ENCODE measurements at regions not wholly inside any gene's neighbourhood (a gene's known extent, or its start where the extent isn't known, plus 50 kb on each side); places are given as distances from the start of the nearest gene placed in this dataset.
"Not testable (repeated sequence)": the region's sequence is repeated elsewhere in the genome, so short reads cannot be mapped to it uniquely, and the experiment has no call there.

DNA sequence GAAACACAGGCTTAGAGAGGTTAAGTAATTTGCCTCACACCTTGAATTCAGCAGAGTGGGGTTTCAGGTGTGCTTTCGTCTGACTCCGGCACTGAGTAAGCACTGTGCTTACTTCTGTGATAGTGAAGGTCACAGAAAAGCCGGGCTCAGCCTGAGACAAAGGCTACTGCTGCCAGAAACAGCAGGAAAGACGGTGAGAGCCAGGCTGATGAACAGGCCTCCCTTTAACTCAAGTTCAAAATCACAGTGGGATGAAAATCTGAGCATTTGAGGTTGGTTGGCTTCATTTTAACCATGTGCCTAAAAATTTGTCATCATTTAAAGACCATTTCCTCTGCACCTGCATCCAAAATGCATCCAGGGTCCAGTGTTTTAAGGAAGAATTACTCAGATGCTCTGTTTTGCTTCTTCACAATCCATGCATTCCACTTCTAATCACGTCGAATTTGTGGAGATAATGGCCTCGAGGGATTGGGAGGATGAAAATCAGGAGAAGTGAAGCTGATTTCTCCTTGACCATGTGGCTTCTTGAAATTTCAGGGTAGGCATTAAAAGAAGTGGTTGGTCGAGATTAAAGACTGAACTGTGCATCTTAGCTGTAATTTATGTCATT lies 121.2 kb upstream of the LNX1 start:
- FAIRE-seq: no peak

GRCh38 chr4:53711926-53712325 lies 120.6 kb upstream of the LNX1 start:
- FAIRE-seq: no peak

DNA sequence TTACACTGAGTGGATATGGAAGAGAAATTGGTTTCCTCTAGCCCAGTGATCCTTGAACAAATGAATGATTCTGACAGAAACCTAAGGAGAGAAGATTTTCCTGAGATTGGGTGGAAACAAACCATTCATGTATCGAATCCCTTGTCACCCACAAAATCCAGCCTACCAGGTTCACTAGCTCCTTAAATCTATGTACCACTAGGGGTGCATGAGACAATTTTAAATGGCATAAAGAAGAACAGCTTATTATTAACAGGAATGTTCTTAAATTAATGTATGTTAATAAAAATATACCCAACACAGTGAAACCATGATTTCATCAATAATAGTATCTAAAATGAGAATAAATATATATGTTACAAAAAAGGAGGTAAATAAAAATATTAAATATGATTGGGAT lies 118.4 kb upstream of the LNX1 start:
- FAIRE-seq: no peak

DNA sequence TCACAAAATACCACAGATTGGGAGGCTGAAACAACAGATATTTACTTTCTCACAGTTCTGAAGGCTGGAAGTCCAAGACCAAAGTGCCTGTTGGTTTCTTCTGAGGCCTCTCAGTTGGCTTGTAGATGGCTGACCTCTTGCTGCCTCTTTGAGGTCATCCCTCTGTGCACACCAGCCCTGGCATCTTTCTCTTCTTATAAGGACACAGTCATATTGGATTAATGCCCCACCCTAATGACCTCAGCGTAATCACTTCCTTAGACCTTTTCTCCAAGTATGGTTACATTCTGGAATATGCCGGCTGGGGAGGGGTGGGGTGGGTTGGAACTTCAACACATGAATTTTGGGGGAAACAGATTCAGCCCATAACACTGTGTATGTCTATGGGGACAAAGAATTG lies 116.2 kb upstream of the LNX1 start:
- FAIRE-seq: no peak

GRCh38 chr4:53706422-53707032 lies 115.2 kb upstream of the LNX1 start:
- peak; percentile 89 for FAIRE-seq

DNA sequence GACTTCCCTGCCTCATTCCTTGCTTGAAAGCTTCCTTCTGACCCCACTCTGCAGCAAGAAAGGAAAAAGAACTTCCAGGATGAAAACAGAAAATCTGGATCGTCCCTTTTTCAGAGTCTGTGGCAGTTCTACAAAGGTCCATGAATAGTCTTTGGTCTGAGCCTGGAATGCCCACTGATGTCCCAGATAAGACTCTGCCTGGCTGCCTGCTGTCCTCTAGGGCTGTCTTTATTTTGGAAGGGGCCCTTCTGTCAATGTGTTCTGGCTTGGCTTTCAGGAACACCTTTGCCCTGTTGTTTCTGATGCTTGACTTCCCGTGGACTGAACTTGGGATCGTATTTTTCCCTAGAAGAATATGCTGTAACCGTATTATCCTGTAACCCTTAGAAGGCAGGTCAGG lies 114.7 kb upstream of the LNX1 start:
- FAIRE-seq: no peak

- no peak for FAIRE-seq
Observed at GRCh38 chr4:53705151-53705764, 114.0 kb upstream of the LNX1 start.

DNA sequence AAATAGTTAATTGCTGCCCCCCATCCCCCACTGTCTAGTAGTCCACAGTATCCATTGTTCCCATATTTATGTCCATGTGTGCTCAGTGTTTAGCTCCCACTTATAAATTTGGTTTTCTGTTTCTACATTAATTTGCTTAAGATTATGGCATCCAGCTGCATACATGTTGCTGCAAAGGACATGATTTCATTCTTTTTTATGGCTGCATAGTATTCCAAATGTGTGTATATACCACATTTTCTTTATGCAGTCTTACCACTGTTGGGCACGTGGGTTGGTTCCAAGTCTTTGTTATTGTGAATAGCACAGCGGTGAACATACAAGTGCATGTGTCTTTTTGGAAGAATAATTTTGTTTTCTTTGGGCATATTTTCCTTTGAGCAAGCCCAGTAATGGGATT lies 113.0 kb upstream of the LNX1 start:
- FAIRE-seq: no peak

DNA sequence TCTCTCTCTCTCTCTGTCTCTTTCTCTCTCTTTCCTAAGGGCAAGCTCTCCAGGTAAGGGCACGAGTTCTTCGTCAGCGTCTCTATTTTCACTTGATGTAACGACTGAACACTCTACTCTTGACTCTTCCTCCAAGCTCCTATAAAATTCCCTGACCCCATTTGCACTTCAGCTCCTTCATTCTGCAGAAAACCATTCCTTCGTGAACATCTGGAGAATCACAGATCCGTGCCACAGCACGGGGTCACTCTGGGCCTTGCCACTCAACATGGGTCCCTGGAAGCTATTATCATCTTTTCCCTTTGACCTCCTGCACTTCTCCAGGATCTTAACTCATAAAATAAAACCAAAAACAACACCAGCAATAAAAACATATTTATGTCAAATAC lies 112.0 kb upstream of the LNX1 start:
- FAIRE-seq: no peak

DNA sequence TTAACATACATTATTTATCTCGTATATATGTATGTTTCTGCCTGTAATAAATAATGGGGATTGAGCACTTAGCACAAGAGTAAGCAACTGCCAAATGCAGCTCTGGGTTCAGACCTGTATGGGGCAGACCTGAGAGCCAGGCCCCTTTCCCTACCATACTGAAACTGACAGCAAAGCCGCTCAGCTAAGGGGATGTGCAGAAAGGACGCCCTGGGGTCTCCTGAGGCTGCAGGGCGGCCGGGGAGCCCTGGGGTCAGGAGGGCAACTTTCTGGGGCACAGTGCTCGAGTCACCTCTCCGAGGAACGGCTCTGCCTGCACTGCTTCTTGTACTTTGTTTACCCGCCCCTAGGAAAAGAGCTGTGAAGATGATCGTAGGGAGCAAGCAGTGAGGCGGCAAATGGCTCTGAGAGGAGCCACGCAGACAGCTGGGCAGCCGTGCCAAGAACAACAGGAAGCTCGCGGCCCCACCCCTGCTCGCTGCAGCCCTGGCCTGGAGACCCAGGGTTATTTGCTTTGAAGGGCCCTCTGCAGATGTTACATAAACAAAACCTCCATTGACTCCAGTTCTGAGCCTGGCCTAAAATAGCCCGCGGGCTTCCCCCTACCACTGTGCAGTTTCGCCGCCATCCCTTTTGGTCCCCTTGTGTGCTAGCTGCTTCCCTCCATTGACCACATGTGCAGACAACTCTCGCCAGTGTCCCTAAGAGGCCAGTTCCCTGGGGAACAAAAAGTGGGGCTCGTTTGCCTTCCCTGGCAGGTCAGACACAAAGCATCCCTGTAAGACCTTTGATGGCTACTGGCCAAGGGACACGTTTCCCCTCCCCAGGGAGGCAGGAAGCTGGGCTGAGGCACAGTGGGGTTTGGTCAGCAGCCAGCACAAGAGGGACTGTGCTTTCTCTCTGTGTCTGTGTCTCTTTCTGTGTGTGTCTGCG lies 111.3 kb upstream of the LNX1 start:
- no peak for FAIRE-seq

DNA sequence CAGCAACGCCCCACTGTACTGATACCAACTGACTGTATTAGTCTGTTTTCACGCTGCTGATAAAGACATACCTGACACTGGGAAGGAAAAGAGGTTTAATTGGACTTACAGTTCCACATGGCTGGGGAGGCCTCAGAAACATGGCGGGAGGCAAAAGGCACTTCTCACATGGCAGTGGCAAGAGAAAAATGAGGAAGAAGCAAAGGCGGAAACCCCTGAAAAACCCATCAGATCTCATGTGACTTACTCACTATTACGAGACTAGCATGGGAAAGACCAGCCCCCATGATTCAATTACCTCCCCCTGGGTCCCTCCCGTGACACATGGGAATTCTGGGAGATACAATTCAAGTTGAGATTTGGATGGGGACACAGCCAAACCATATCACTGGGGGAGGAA lies 110.0 kb upstream of the LNX1 start:
- not testable (repeated sequence) for FAIRE-seq

DNA sequence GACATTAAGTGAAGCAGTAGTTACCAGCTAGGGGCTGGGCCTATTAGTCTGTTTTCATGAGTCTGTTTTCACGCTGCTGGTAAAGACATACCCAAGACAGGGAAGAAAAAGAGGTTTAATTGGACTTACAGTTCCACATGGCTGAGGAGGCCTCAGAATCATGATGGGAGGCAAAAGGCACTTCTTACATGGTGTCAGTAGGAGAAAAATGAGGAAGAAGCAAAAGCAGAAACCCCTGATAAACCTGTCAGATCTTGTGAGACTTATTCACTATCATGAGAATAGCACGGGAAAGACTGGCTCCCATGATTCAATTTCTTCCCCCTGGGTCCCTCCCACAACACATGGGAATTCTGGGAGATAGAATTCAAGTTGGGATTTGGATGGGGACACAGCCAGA lies 108.0 kb upstream of the LNX1 start:
- FAIRE-seq: not testable (repeated sequence)

DNA sequence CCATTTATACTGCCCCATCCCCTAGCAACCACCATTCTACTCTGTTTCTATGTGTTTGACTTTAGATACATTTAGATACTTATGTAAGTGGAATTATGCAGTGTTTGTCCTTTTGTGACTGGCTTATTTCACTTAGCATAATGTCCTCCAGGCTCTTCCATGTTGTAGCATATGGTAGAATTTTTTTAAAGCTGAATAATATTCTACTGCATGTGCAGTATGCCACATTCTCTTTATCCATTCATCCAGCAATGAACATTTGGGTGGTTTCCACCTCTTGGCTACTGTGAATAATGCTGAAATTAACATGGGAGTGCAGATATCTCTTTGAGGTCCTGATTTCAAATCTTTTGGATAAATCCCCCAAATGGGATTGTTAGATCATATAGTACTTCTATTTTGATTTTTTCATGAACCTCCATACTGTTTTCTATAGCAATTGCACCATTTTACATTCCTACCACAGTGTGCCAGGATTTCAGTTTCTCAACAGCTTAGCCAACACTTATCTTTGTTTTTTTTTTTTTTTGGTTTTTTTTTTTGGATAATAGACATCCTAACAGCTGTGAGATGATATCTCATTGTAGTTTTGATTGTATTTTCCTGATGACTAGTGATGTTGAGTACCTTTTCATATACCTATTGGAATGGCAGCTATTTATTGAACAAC lies 105.9 kb upstream of the LNX1 start:
- no peak for FAIRE-seq

GRCh38 chr4:53695540-53696463 lies 104.5 kb upstream of the LNX1 start:
- FAIRE-seq: no peak

GRCh38 chr4:53694666-53695065 lies 103.4 kb upstream of the LNX1 start:
- FAIRE-seq: no peak

DNA sequence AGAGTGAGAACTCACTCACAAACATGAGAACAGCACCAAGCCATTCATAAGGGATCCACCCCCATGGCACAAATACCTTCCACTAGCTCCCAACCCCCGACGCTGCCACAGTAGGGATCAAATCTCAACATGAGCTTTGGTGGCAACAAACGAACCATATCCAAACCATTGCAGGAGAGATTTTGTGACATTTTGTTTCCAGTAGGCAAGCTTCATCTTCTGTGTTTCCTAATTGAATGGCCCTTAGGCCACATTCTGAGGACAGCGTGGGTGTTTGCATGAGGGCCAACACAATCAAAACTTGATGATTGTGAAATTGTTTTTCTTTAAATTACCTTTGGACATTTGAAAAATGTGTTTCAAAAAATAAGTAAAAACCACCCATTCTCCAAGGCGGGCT lies 102.6 kb upstream of the LNX1 start:
- FAIRE-seq: no peak

- no peak for FAIRE-seq
Observed at GRCh38 chr4:53693408-53693807, 102.1 kb upstream of the LNX1 start.

- FAIRE-seq: no peak
Observed at GRCh38 chr4:53688186-53688790, 97.0 kb upstream of the LNX1 start.

- FAIRE-seq: no peak
Observed at GRCh38 chr4:53686521-53686920, 95.2 kb upstream of the LNX1 start.

- FAIRE-seq: no peak
Observed at GRCh38 chr4:53684136-53685130, 93.1 kb upstream of the LNX1 start.
